IPS-15b (cell line): ENCODE measurements at regions not wholly inside any gene's neighbourhood (a gene's known extent, or its start where the extent isn't known, plus 50 kb on each side); places are given as distances from the start of the nearest gene placed in this dataset.

ENCODE experiments used
- H3K27me3 ChIP-seq: one replicate; pipeline ENCODE4 v1.6.1; 2013; ENCODE audit warnings: low read length; ENCODE audit not compliant: control insufficient read depth, insufficient read depth
- H3K36me3 ChIP-seq: one replicate; pipeline ENCODE4 v1.6.1; 2013; ENCODE audit warnings: low read length; ENCODE audit not compliant: control insufficient read depth, insufficient read depth
- H3K4me1 ChIP-seq: one replicate; pipeline ENCODE4 v1.6.1; 2013; ENCODE audit warnings: mild to moderate bottlenecking, low read length; ENCODE audit not compliant: control insufficient read depth, insufficient read depth
- H3K4me3 ChIP-seq: one replicate; pipeline ENCODE4 v1.5.1; 2013; ENCODE audit warnings: low read depth, low read length
- H3K9ac ChIP-seq: one replicate; pipeline ENCODE4 v1.6.1; 2013; ENCODE audit warnings: low read depth, mild to moderate bottlenecking, low read length
- H3K9me3 ChIP-seq: one replicate; pipeline ENCODE4 v1.6.1; 2013; ENCODE audit warnings: mild to moderate bottlenecking, low read length; ENCODE audit not compliant: control insufficient read depth, insufficient read depth

- Histone ChIP-seq H3K9me3 (no peaks in the 10 kb centered on the region), H3K9ac (no peak overlapping the region), H3K27me3 (no peaks in the 10 kb centered on the region), H3K36me3 (no peaks in the 10 kb centered on the region), H3K4me3 (no peak overlapping the region), H3K4me1 (no peaks in the 10 kb centered on the region)
Measured at GRCh38 chr12:116365114-116365513, 87.6 kb upstream of the MED13L start.

- no peaks in the 10 kb centered on the region for H3K27me3 ChIP-seq
- no peaks in the 10 kb centered on the region for H3K4me1 ChIP-seq
- no peak overlapping the region for H3K4me3 ChIP-seq
- H3K9me3 ChIP-seq, result no peaks in the 10 kb centered on the region
- no peak overlapping the region for H3K9ac ChIP-seq
- H3K36me3 ChIP-seq, result no peaks in the 10 kb centered on the region
Measured at GRCh38 chr12:116365606-116366455, 88.3 kb upstream of the MED13L start.

GRCh38 chr12:116366456-116366776, 88.9 kb upstream of the MED13L start:
- Histone ChIP-seq H3K4me1 (no peaks in the 10 kb centered on the region), H3K36me3 (no peaks in the 10 kb centered on the region), H3K9ac (no peak overlapping the region), H3K4me3 (no peak overlapping the region), H3K27me3 (no peaks in the 10 kb centered on the region), H3K9me3 (no peaks in the 10 kb centered on the region)

- H3K4me1 ChIP-seq, result no peaks in the 10 kb centered on the region
- no peak overlapping the region for H3K9ac ChIP-seq
- no peaks in the 10 kb centered on the region for H3K27me3 ChIP-seq
- no peaks in the 10 kb centered on the region for H3K9me3 ChIP-seq
- H3K36me3 ChIP-seq, result no peaks in the 10 kb centered on the region
- H3K4me3 ChIP-seq, result no peak overlapping the region
Measured at GRCh38 chr12:116366824-116367223, 89.3 kb upstream of the MED13L start.

- Histone ChIP-seq H3K9me3 (no peaks in the 10 kb centered on the region), H3K9ac (no peak overlapping the region), H3K4me1 (peaks cover 3% of the 10 kb centered on the region), H3K4me3 (no peak overlapping the region), H3K27me3 (no peaks in the 10 kb centered on the region), H3K36me3 (no peaks in the 10 kb centered on the region)
Measured at GRCh38 chr12:116368196-116369194, 91.0 kb upstream of the MED13L start.

- H3K9me3 ChIP-seq, result no peaks in the 10 kb centered on the region
- no peak overlapping the region for H3K9ac ChIP-seq
- H3K36me3 ChIP-seq, result no peaks in the 10 kb centered on the region
- no peaks in the 10 kb centered on the region for H3K27me3 ChIP-seq
- H3K4me1 ChIP-seq, result peaks cover 3% of the 10 kb centered on the region
- H3K4me3 ChIP-seq, result no peak overlapping the region
Measured at GRCh38 chr12:116370004-116370404, 92.5 kb upstream of the MED13L start.

- Histone ChIP-seq H3K36me3 (no peaks in the 10 kb centered on the region), H3K9ac (no peak overlapping the region), H3K27me3 (no peaks in the 10 kb centered on the region), H3K4me1 (peaks cover 5% of the 10 kb centered on the region), H3K4me3 (no peak overlapping the region), H3K9me3 (no peaks in the 10 kb centered on the region)
Measured at GRCh38 chr12:116370886-116371580, 93.5 kb upstream of the MED13L start.

GRCh38 chr12:116372815-116373214, 95.3 kb upstream of the MED13L start:
- Histone ChIP-seq H3K4me3 (no peak overlapping the region), H3K36me3 (no peaks in the 10 kb centered on the region), H3K27me3 (no peaks in the 10 kb centered on the region), H3K4me1 (peaks cover 10% of the 10 kb centered on the region), H3K9ac (no peak overlapping the region), H3K9me3 (no peaks in the 10 kb centered on the region)

GRCh38 chr12:116373572-116374206, 96.2 kb upstream of the MED13L start:
- no peaks in the 10 kb centered on the region for H3K9me3 ChIP-seq
- H3K27me3 ChIP-seq, result no peaks in the 10 kb centered on the region
- H3K4me3 ChIP-seq, result no peak overlapping the region
- no peak overlapping the region for H3K9ac ChIP-seq
- no peaks in the 10 kb centered on the region for H3K36me3 ChIP-seq
- peaks cover 10% of the 10 kb centered on the region for H3K4me1 ChIP-seq

- H3K9me3 ChIP-seq, result no peaks in the 10 kb centered on the region
Measured at GRCh38 chr12:116374207-116374606, 96.7 kb upstream of the MED13L start.

GRCh38 chr12:116375278-116375842, 97.9 kb upstream of the MED13L start:
- no peak overlapping the region for H3K9ac ChIP-seq
- H3K4me1 ChIP-seq, result peaks cover 10% of the 10 kb centered on the region

More at GRCh38 chr12:116374207-116374606, 96.7 kb upstream of the MED13L start:
- H3K27me3 ChIP-seq, result no peaks in the 10 kb centered on the region
- no peaks in the 10 kb centered on the region for H3K36me3 ChIP-seq
- no peak overlapping the region for H3K4me3 ChIP-seq
- H3K9ac ChIP-seq, result no peak overlapping the region
- peaks cover 10% of the 10 kb centered on the region for H3K4me1 ChIP-seq

More at GRCh38 chr12:116375278-116375842, 97.9 kb upstream of the MED13L start:
- H3K4me3 ChIP-seq, result no peak overlapping the region
- no peaks in the 10 kb centered on the region for H3K36me3 ChIP-seq
- H3K27me3 ChIP-seq, result no peaks in the 10 kb centered on the region
- H3K9me3 ChIP-seq, result no peaks in the 10 kb centered on the region
